ENCODE measurements at regions not wholly inside any gene's neighbourhood (a gene's known extent, or its start where the extent isn't known, plus 50 kb on each side); places are given as distances from the start of the nearest gene placed in this dataset.
A peak's percentile ranks its signal among the peaks of the same experiment; 100 is the strongest.

GRCh38 chr15:57824186-57824585 lies 117.7 kb downstream of the POLR2M start:
- DNase-seq = no peak

- no peak for DNase-seq
Measured at GRCh38 chr15:57827021-57827420, 120.5 kb downstream of the POLR2M start.

- DNase-seq = no peak
Measured at GRCh38 chr15:57827971-57828370, 121.5 kb downstream of the POLR2M start.

- no peak for DNase-seq
Measured at GRCh38 chr15:57832183-57832582, 125.7 kb downstream of the POLR2M start.

- no peak for DNase-seq
Measured at GRCh38 chr15:57835119-57835518, 128.6 kb downstream of the POLR2M start.

- no peak for DNase-seq
Measured at GRCh38 chr15:57849317-57849716, 142.8 kb downstream of the POLR2M start.

GRCh38 chr15:57854531-57854930 lies 148.0 kb downstream of the POLR2M start:
- no peak for DNase-seq

- no peak for DNase-seq
Measured at GRCh38 chr15:57857871-57858270, 151.4 kb downstream of the POLR2M start.

- DNase-seq = no peak
Measured at GRCh38 chr15:57859130-57859685, 152.7 kb downstream of the POLR2M start.

- peak; percentile 37 for DNase-seq
Measured at GRCh38 chr15:57861034-57861638, 154.6 kb downstream of the POLR2M start.

GRCh38 chr15:57861815-57862586 lies 155.5 kb downstream of the POLR2M start:
- no peak for DNase-seq

GRCh38 chr15:57862761-57863160 lies 156.2 kb downstream of the POLR2M start:
- no peak for DNase-seq

GRCh38 chr15:57865294-57865693 lies 158.8 kb downstream of the POLR2M start:
- no peak for DNase-seq

- DNase-seq = peak; percentile 54
Measured at GRCh38 chr15:57866149-57866736, 159.7 kb downstream of the POLR2M start.

GRCh38 chr15:57867970-57868798 lies 161.7 kb downstream of the POLR2M start:
- DNase-seq = no peak

GRCh38 chr15:57870667-57871066 lies 164.2 kb downstream of the POLR2M start:
- no peak for DNase-seq

- DNase-seq = no peak
Measured at GRCh38 chr15:57872281-57873030, 165.9 kb downstream of the POLR2M start.

- no peak for DNase-seq
Measured at GRCh38 chr15:57873564-57874209, 167.2 kb downstream of the POLR2M start.

GRCh38 chr15:57875347-57875746 lies 168.8 kb downstream of the POLR2M start:
- no peak for DNase-seq

GRCh38 chr15:57878573-57878972 lies 172.1 kb downstream of the POLR2M start:
- DNase-seq = no peak

- no peak for DNase-seq
Measured at GRCh38 chr15:57881361-57881760, 174.8 kb downstream of the POLR2M start.

GRCh38 chr15:57881972-57882371 lies 175.5 kb downstream of the POLR2M start:
- DNase-seq = no peak

Data from NCI-H345 (cell line).